ENCODE measurements at regions not wholly inside any gene's neighbourhood (a gene's known extent, or its start where the extent isn't known, plus 50 kb on each side); places are given as distances from the start of the nearest gene placed in this dataset.

- DNase-seq (ENCODE audit: low spot score): no peak
These were observed 65.4 kb upstream of the STK32A start for GRCh38 chr5:147169399-147169798.

- no peak for DNase-seq (ENCODE audit: low spot score)
These were observed 64.9 kb upstream of the STK32A start for GRCh38 chr5:147169901-147170300.

- DNase-seq (ENCODE audit: low spot score): no peak
These were observed 64.2 kb upstream of the STK32A start for GRCh38 chr5:147170603-147171002.

- DNase-seq (ENCODE audit: low spot score): no peak
These were observed 60.1 kb upstream of the STK32A start for GRCh38 chr5:147174671-147175265.

GRCh38 chr5:147175516-147176097 lies 59.2 kb upstream of the STK32A start:
- DNase-seq (ENCODE audit: low spot score): no peak

- DNase-seq (ENCODE audit: low spot score): no peak
These were observed 58.4 kb upstream of the STK32A start for GRCh38 chr5:147176422-147176821.

GRCh38 chr5:147177125-147177840 lies 57.5 kb upstream of the STK32A start:
- no peak for DNase-seq (ENCODE audit: low spot score)

GRCh38 chr5:147179562-147180147 lies 55.2 kb upstream of the STK32A start:
- no peak for DNase-seq (ENCODE audit: low spot score)

GRCh38 chr5:147180751-147181150 lies 54.1 kb upstream of the STK32A start:
- no peak for DNase-seq (ENCODE audit: low spot score)
